ENCODE measurements at regions not wholly inside any gene's neighbourhood (a gene's known extent, or its start where the extent isn't known, plus 50 kb on each side); places are given as distances from the start of the nearest gene placed in this dataset.

DNA sequence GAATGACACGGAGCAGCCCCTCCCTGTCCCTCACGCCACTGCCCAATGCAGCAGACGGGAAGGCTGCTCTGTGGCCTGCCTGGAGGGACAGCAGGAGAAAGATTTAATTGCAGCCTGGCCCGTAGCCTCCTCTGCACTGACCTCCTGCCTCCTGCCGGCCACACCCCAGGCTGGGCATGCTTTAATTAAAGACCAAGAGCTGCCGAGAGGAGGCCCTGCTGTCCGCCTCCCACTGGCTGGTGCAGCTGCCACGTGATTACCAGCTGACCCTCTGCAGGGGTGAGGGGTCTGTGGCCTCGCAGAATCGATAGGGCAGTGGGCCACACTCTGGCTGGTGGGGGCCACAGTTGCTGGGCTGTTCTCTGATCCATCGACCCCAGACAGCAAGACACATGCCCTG is 100.2 kb upstream of the PRR23E start (continued):
- TF ChIP-seq, protein P1, sequence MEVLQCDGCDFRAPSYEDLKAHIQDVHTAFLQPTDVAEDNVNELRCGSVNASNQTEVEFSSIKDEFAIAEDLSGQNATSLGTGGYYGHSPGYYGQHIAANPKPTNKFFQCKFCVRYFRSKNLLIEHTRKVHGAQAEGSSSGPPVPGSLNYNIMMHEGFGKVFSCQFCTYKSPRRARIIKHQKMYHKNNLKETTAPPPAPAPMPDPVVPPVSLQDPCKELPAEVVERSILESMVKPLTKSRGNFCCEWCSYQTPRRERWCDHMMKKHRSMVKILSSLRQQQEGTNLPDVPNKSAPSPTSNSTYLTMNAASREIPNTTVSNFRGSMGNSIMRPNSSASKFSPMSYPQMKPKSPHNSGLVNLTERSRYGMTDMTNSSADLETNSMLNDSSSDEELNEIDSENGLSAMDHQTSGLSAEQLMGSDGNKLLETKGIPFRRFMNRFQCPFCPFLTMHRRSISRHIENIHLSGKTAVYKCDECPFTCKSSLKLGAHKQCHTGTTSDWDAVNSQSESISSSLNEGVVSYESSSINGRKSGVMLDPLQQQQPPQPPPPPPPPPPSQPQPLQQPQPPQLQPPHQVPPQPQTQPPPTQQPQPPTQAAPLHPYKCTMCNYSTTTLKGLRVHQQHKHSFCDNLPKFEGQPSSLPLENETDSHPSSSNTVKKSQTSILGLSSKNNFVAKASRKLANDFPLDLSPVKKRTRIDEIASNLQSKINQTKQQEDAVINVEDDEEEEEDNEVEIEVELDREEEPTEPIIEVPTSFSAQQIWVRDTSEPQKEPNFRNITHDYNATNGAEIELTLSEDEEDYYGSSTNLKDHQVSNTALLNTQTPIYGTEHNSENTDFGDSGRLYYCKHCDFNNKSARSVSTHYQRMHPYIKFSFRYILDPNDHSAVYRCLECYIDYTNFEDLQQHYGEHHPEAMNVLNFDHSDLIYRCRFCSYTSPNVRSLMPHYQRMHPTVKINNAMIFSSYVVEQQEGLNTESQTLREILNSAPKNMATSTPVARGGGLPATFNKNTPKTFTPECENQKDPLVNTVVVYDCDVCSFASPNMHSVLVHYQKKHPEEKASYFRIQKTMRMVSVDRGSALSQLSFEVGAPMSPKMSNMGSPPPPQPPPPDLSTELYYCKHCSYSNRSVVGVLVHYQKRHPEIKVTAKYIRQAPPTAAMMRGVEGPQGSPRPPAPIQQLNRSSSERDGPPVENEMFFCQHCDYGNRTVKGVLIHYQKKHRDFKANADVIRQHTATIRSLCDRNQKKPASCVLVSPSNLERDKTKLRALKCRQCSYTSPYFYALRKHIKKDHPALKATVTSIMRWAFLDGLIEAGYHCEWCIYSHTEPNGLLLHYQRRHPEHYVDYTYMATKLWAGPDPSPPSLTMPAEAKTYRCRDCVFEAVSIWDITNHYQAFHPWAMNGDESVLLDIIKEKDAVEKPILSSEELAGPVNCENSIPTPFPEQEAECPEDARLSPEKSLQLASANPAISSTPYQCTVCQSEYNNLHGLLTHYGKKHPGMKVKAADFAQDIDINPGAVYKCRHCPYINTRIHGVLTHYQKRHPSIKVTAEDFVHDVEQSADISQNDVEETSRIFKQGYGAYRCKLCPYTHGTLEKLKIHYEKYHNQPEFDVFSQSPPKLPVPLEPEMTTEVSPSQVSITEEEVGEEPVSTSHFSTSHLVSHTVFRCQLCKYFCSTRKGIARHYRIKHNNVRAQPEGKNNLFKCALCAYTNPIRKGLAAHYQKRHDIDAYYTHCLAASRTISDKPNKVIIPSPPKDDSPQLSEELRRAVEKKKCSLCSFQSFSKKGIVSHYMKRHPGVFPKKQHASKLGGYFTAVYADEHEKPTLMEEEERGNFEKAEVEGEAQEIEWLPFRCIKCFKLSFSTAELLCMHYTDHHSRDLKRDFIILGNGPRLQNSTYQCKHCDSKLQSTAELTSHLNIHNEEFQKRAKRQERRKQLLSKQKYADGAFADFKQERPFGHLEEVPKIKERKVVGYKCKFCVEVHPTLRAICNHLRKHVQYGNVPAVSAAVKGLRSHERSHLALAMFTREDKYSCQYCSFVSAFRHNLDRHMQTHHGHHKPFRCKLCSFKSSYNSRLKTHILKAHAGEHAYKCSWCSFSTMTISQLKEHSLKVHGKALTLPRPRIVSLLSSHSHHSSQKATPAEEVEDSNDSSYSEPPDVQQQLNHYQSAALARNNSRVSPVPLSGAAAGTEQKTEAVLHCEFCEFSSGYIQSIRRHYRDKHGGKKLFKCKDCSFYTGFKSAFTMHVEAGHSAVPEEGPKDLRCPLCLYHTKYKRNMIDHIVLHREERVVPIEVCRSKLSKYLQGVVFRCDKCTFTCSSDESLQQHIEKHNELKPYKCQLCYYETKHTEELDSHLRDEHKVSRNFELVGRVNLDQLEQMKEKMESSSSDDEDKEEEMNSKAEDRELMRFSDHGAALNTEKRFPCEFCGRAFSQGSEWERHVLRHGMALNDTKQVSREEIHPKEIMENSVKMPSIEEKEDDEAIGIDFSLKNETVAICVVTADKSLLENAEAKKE (CRISPR knock-in tag; IDR thresholded peaks at IDR 0.05), result no peak
- TF ChIP-seq POLR2AphosphoS5 (IDR thresholded peaks at IDR 0.05; ENCODE audit: low read depth), result no peak
- TF ChIP-seq STAT1 (IDR thresholded peaks at IDR 0.05; ENCODE audit: unreplicated experiment), result no peak
- no peak for TF ChIP-seq CREB1 (CRISPR knock-in tag; IDR thresholded peaks at IDR 0.05; ENCODE audit: low read depth)
- no peak for TF ChIP-seq EZH2 (IDR thresholded peaks at IDR 0.05; ENCODE audit: low read depth, unreplicated experiment)
- TF ChIP-seq, protein P2, sequence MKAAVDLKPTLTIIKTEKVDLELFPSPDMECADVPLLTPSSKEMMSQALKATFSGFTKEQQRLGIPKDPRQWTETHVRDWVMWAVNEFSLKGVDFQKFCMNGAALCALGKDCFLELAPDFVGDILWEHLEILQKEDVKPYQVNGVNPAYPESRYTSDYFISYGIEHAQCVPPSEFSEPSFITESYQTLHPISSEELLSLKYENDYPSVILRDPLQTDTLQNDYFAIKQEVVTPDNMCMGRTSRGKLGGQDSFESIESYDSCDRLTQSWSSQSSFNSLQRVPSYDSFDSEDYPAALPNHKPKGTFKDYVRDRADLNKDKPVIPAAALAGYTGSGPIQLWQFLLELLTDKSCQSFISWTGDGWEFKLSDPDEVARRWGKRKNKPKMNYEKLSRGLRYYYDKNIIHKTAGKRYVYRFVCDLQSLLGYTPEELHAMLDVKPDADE (IDR thresholded peaks at IDR 0.05), result no peak

DNA sequence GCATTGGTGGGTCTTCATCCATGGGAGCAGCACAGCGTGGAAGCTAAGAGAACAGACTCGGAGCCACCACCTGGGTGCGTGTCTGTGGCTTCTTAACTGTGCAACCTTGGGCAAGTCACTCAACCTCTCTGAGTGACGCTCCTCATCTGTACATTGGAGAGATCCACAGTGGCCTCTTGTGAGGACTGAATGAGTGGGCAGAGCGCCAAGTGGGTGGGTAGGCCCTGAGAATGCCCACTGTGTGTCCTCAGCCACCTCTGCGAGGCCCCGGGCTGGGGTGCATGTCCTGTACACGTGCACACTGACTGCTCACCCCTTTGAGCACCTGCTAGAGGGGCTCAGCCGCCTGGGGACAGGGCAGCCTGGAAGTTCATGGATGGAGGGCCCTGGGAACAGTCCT is 99.6 kb upstream of the PRR23E start:
- ATAC-seq, result no peak
- H3K27ac ChIP-seq (ENCODE audit: low read depth), result no peak overlapping the region
- no peak overlapping the region for H3K4me3 Mint-ChIP-seq
- TF ChIP-seq EZH2 (IDR thresholded peaks at IDR 0.05; ENCODE audit: low read depth, unreplicated experiment), result no peak
- no peak overlapping the region for H3K4me2 ChIP-seq
- no peaks in the 10 kb centered on the region for H3K27me3 ChIP-seq (ENCODE audit: insufficient read depth)
- DNase-seq (ENCODE audit: low spot score), result no peak
- no peaks in the 10 kb centered on the region for H3F3A ChIP-seq (replicated peaks; ENCODE audit: low read depth)
- H3K9me2 ChIP-seq (ENCODE audit: insufficient read depth), result no peaks in the 10 kb centered on the region
- no peak overlapping the region for H3K27ac Mint-ChIP-seq
- no peaks in the 10 kb centered on the region for H3K4me1 Mint-ChIP-seq
- H3K36me3 Mint-ChIP-seq (ENCODE audit: low read depth), result no peaks in the 10 kb centered on the region
- no peak overlapping the region for H2AFZ ChIP-seq
- no peaks in the 10 kb centered on the region for H4K20me1 ChIP-seq (replicated peaks; ENCODE audit: insufficient read depth)
- peaks cover 7% of the 10 kb centered on the region; the same call in 1 of the 3 replicates for H3K9me3 Mint-ChIP-seq
- H3K27me3 Mint-ChIP-seq (ENCODE audit: insufficient read depth, low read depth, poor library complexity), result peaks cover 12% of the 10 kb centered on the region
- H3K79me2 ChIP-seq (replicated peaks; ENCODE audit: insufficient read depth), result no peaks in the 10 kb centered on the region
- no peak overlapping the region for H3K4me3 ChIP-seq
- H3K36me3 ChIP-seq (ENCODE audit: insufficient read depth), result no peaks in the 10 kb centered on the region
- H3K4me1 ChIP-seq (ENCODE audit: insufficient read depth), result no peaks in the 10 kb centered on the region

All from GM23338 (cell line).